HEK293 (cell line): ENCODE measurements at regions not wholly inside any gene's neighbourhood (a gene's known extent, or its start where the extent isn't known, plus 50 kb on each side); places are given as distances from the start of the nearest gene placed in this dataset.

ENCODE experiments used
- CTCF ChIA-PET: fragments of 350-600 bp; formaldehyde crosslinking; extraction: SDS; loops from one replicate; lab custom pipeline; 2021; ENCODE audit warnings: antibody characterized with exemption; lab: Yijun Ruan, JAX
- POLR2A ChIA-PET: fragments of 300-600 bp; formaldehyde crosslinking; extraction: SDS; loops from one replicate; lab custom pipeline; 2020; ENCODE audit warnings: antibody characterized with exemption, inconsistent platforms; lab: Yijun Ruan, JAX
- H3K27ac ChIP-seq: fragments of 200-500 bp; sonication (Bioruptor generic); 2 replicates; pipeline ENCODE4 v1.5.1; 2014; ENCODE audit warnings: low read depth, low read length, control low read depth, inconsistent platforms; ENCODE audit errors: extremely low read depth
- H3K36me3 ChIP-seq, 2 experiments: fragments of 200-500 bp in 1 of 2; sonication (Bioruptor generic) in 1 of 2; 1 replicate in 1 of 2; 2 replicates in 1 of 2; pipeline ENCODE4 v1.5.1; 2014 to 2017; ENCODE audit warnings: inconsistent platforms in 2 of 2, low read length in 2 of 2; ENCODE audit not compliant: control insufficient read depth in 2 of 2, insufficient read depth in 1 of 2
- H3K4me1 ChIP-seq: fragments of 200-500 bp; sonication (Bioruptor generic); 2 replicates; pipeline ENCODE4 v1.5.1; 2014; ENCODE audit warnings: mild to moderate bottlenecking, low read length, inconsistent platforms; ENCODE audit not compliant: control insufficient read depth, insufficient read depth
- H3K4me3 ChIP-seq: 2 replicates; pipeline ENCODE4 v1.5.1; 2011; ENCODE audit warnings: low read depth, mild to moderate bottlenecking, control low read depth, low read length, moderate library complexity
- H3K9me3 ChIP-seq: fragments of 200-500 bp; sonication (Bioruptor generic); 2 replicates; pipeline ENCODE4 v1.5.1; 2014; ENCODE audit warnings: low read depth, low read length, inconsistent platforms; ENCODE audit not compliant: control insufficient read depth, insufficient read depth
- GLI4 ChIP-seq: fragments of 450-650 bp; formaldehyde crosslinking; IDR thresholded peaks from 2 replicates; pipeline ENCODE4 v1.5.1; 2016; ENCODE audit warnings: missing biosample characterization, missing genetic modification characterization
- REST ChIP-seq: fragments of 450-650 bp; formaldehyde crosslinking; IDR thresholded peaks from 2 replicates; pipeline ENCODE4 v1.5.1; 2016; ENCODE audit warnings: missing biosample characterization, missing genetic modification characterization
- TCF7L2 ChIP-seq: IDR thresholded peaks from 2 replicates; pipeline ENCODE4 v1.6.1; 2011; ENCODE audit warnings: low read depth, mild to moderate bottlenecking, inconsistent platforms, low read length, moderate library complexity, borderline replicate concordance
- ZBTB49 ChIP-seq: fragments of 450-650 bp; formaldehyde crosslinking; IDR thresholded peaks from 2 replicates; pipeline ENCODE4 v1.5.1; 2016; ENCODE audit warnings: missing biosample characterization, missing genetic modification characterization, low read depth
- ZNF10 ChIP-seq: fragments of 450-650 bp; formaldehyde crosslinking; IDR thresholded peaks from 2 replicates; pipeline ENCODE4 v1.5.1; 2017; ENCODE audit warnings: missing biosample characterization, missing genetic modification characterization
- ZNF174 ChIP-seq: fragments of 450-650 bp; formaldehyde crosslinking; IDR thresholded peaks from 2 replicates; pipeline ENCODE4 v1.5.0; 2017; ENCODE audit warnings: missing biosample characterization, mild to moderate bottlenecking, missing genetic modification characterization
- ZNF221 ChIP-seq: fragments of 450-650 bp; formaldehyde crosslinking; IDR thresholded peaks from 2 replicates; pipeline ENCODE4 v1.5.1; 2017; ENCODE audit warnings: missing biosample characterization, missing genetic modification characterization, borderline replicate concordance
- ZNF521 ChIP-seq: fragments of 450-650 bp; formaldehyde crosslinking; IDR thresholded peaks from 2 replicates; pipeline ENCODE4 v1.5.1; 2017; ENCODE audit warnings: missing biosample characterization, mild to moderate bottlenecking, missing genetic modification characterization
- ZNF544 ChIP-seq: fragments of 450-650 bp; formaldehyde crosslinking; IDR thresholded peaks from 2 replicates; pipeline ENCODE4 v1.5.0; 2017; ENCODE audit warnings: missing biosample characterization, missing genetic modification characterization
- ZNF610 ChIP-seq: fragments of 450-650 bp; formaldehyde crosslinking; IDR thresholded peaks from 2 replicates; pipeline ENCODE4 v1.5.1; 2016; ENCODE audit warnings: missing biosample characterization, missing genetic modification characterization, borderline replicate concordance
- ZNF623 ChIP-seq: fragments of 450-650 bp; formaldehyde crosslinking; IDR thresholded peaks from 2 replicates; pipeline ENCODE4 v1.5.1; 2016; ENCODE audit warnings: missing biosample characterization, missing genetic modification characterization
- TF ChIP-seq, protein P1 (sequence below): fragments of 450-650 bp; formaldehyde crosslinking; IDR thresholded peaks from 2 replicates; pipeline ENCODE4 v1.5.1; 2016; ENCODE audit warnings: missing biosample characterization, missing genetic modification characterization
- TF ChIP-seq, protein P2 (sequence below): fragments of 450-650 bp; formaldehyde crosslinking; IDR thresholded peaks from 2 replicates; pipeline ENCODE4 v1.5.1; 2016; ENCODE audit warnings: missing biosample characterization, missing genetic modification characterization

- TF ChIP-seq, protein P1, sequence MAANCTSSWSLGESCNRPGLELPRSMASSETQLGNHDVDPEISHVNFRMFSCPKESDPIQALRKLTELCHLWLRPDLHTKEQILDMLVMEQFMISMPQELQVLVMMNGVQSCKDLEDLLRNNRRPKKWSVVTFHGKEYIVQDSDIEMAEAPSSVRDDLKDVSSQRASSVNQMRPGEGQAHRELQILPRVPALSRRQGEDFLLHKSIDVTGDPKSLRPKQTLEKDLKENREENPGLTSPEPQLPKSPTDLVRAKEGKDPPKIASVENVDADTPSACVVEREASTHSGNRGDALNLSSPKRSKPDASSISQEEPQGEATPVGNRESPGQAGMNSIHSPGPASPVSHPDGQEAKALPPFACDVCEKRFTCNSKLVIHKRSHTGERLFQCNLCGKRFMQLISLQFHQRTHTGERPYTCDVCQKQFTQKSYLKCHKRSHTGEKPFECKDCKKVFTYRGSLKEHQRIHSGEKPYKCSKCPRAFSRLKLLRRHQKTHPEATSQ (tag by site-specific recombination): no peak
- TF ChIP-seq REST (tag by site-specific recombination): no peak
- TF ChIP-seq, protein P2, sequence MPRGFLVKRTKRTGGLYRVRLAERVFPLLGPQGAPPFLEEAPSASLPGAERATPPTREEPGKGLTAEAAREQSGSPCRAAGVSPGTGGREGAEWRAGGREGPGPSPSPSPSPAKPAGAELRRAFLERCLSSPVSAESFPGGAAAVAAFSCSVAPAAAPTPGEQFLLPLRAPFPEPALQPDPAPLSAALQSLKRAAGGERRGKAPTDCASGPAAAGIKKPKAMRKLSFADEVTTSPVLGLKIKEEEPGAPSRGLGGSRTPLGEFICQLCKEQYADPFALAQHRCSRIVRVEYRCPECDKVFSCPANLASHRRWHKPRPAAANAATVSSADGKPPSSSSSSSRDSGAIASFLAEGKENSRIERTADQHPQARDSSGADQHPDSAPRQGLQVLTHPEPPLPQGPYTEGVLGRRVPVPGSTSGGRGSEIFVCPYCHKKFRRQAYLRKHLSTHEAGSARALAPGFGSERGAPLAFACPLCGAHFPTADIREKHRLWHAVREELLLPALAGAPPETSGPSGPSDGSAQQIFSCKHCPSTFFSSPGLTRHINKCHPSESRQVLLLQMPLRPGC (tag by site-specific recombination): no peak
- TF ChIP-seq ZNF610 (tag by site-specific recombination): no peak
- no peak for TF ChIP-seq ZNF544 (tag by site-specific recombination)
- no peak for TF ChIP-seq TCF7L2
Measured at GRCh38 chr4:24453951-24454350, 130.4 kb downstream of the DHX15 start (continued).

DNA sequence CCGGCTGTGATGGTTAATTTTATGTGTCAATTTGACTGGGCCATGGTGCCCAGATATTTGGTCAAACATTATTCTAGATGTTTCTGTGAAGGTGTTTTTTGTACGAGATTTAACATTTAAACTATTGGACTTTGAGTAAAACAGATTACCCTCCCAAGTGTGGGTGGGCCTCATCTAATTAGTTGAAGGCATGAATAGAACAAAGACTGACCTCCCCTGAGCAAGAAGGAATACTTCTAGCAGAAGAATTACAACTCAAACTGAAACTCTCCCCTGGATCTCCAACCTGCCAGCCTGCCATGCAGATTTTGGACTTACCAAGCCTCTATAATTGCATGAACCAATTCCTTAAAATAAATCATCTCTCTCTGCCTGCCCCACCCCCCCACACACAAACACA is 132.5 kb downstream of the DHX15 start:
- Histone ChIP-seq H3K4me1 (no peaks in the 10 kb centered on the region), H3K36me3 (no peaks in the 10 kb centered on the region), H3K27ac (no peak overlapping the region), H3K4me3 (no peak overlapping the region), H3K9me3 (no peaks in the 10 kb centered on the region)
- CTCF ChIA-PET: no interaction called here
- POLR2A ChIA-PET: no interaction called here
- peak; percentile 77; the same call in 1 of the 2 replicates for TF ChIP-seq ZNF10 (tag by site-specific recombination)
- no peak for TF ChIP-seq ZNF623 (tag by site-specific recombination)

DNA sequence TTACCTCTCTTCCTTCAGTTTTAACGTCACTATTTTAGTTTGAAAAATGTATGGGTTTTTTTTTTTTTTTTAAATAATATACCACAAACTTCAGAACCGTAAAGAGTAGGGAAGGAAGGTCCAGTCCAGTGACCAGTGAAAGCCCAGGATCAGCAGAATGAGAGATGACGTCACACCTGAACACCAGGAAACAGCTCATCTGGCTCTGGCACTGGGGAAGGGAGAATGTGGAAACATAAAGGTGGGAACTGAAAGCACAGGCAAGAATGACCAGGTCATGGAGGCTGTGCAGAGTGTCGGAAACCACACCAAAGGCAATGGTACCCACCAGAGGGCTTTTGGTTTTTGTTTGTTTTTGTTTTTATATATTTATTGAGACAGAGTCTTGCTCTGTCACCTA is 141.2 kb downstream of the DHX15 start:
- Histone ChIP-seq H3K4me3 (no peak overlapping the region), H3K27ac (no peak overlapping the region), H3K4me1 (no peaks in the 10 kb centered on the region), H3K9me3 (no peaks in the 10 kb centered on the region), H3K36me3 (no peaks in the 10 kb centered on the region)
- TF ChIP-seq ZNF221 (tag by site-specific recombination): no peak
- no peak for TF ChIP-seq ZBTB49 (tag by site-specific recombination)
- TF ChIP-seq ZNF174: no peak
- TF ChIP-seq GLI4 (tag by site-specific recombination): no peak
- TF ChIP-seq ZNF521 (tag by site-specific recombination): no peak
- CTCF ChIA-PET: no interaction called here
- POLR2A ChIA-PET: no interaction called here
